ENCODE measurements at regions not wholly inside any gene's neighbourhood (a gene's known extent, or its start where the extent isn't known, plus 50 kb on each side); places are given as distances from the start of the nearest gene placed in this dataset.

DNA sequence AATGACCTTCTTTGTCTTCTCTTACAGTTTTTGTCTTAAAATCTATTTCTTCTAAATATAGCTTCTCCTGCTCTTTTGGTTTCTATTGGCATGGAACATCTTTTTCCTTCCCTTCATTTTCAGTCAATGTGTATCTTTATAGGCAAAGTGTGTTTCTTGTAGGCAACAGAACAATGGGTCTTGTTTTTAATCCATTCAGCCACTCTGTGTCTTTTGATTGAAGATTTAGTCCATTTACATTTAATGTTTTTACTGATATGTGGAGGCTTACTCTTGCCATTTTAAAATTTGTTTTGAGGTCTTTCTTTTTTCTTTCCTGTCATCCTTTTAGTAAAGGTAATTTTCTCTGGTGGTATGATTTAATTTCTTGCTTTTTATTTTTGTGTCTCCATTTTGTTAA lies 271.2 kb upstream of the ZP4 start:
- no peaks in the 10 kb centered on the region for H3K27me3 ChIP-seq
- H3K4me1 ChIP-seq, result no peaks in the 10 kb centered on the region
- no peak for TF ChIP-seq POLR2A (IDR thresholded peaks at IDR 0.05)
- TF ChIP-seq CTCF (IDR thresholded peaks at IDR 0.05), result no peak
- intact Hi-C loops (cut with DNase I), result no loop called here
- H3K4me3 ChIP-seq (replicated peaks in 1 of 3), result no peak overlapping the region
- no peak overlapping the region for H3K27ac ChIP-seq
- no peaks in the 10 kb centered on the region for H3K36me3 ChIP-seq
- H3K9me3 ChIP-seq, result no peaks in the 10 kb centered on the region
- no peak for DNase-seq

- no peak for TF ChIP-seq POLR2A (IDR thresholded peaks at IDR 0.05)
- no peak for TF ChIP-seq CTCF (IDR thresholded peaks at IDR 0.05)
- no peak overlapping the region for H3K4me3 ChIP-seq (replicated peaks in 1 of 3)
- intact Hi-C loops (cut with DNase I), result no loop called here
- H3K9me3 ChIP-seq, result no peaks in the 10 kb centered on the region
- WGBS, 2 donors, result 68 to 69% methylated on average over 3 of the region's 3 CpGs
- DNase-seq, result no peak
- no peaks in the 10 kb centered on the region for H3K27me3 ChIP-seq
- no peaks in the 10 kb centered on the region for H3K4me1 ChIP-seq
- no peaks in the 10 kb centered on the region for H3K36me3 ChIP-seq
- no peak overlapping the region for H3K27ac ChIP-seq
Measured at GRCh38 chr1:238153939-238154338, 263.2 kb upstream of the ZP4 start.

GRCh38 chr1:238153253-238153652 lies 262.5 kb upstream of the ZP4 start:
- no peak for DNase-seq
- no peak for TF ChIP-seq CTCF (IDR thresholded peaks at IDR 0.05)
- no peak for TF ChIP-seq POLR2A (IDR thresholded peaks at IDR 0.05)
- Histone ChIP-seq H3K4me3 (replicated peaks in 1 of 3) (no peak overlapping the region), H3K27me3 (no peaks in the 10 kb centered on the region), H3K4me1 (no peaks in the 10 kb centered on the region), H3K27ac (no peak overlapping the region), H3K36me3 (no peaks in the 10 kb centered on the region), H3K9me3 (no peaks in the 10 kb centered on the region)
- intact Hi-C loops (cut with DNase I), result no loop called here
- 85 to 92% methylated on average over 2 of the region's 2 CpGs for WGBS, 2 donors

- H3K36me3 ChIP-seq, result no peaks in the 10 kb centered on the region
- H3K9me3 ChIP-seq, result no peaks in the 10 kb centered on the region
- H3K27me3 ChIP-seq, result no peaks in the 10 kb centered on the region
- 75 to 81% methylated on average over 2 of the region's 2 CpGs for WGBS, 2 donors
- intact Hi-C loops (cut with DNase I), result no loop called here
- H3K27ac ChIP-seq, result no peak overlapping the region
- no peak for DNase-seq
- no peaks in the 10 kb centered on the region for H3K4me1 ChIP-seq
- TF ChIP-seq CTCF (IDR thresholded peaks at IDR 0.05), result no peak
- no peak for TF ChIP-seq POLR2A (IDR thresholded peaks at IDR 0.05)
- H3K4me3 ChIP-seq (replicated peaks in 1 of 3), result no peak overlapping the region
Measured at GRCh38 chr1:238152119-238152518, 261.4 kb upstream of the ZP4 start.

DNA sequence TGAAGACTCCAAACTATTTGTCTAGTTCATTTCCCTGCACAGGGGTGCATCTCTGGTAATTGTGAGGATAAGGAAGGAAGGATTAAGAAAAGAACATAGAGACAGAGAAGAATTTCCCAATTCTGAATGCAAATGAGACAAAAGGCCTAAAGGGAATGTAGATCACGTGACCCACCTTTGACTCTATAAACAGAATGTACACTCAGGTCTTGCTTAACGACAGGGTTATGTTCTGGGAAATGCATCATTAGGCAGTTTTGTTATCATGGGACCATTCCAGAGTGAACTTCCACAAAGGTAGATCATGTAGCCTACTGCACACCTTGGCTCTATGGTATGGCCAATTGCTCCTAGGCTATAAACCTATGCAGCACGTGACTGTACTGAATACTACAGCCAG lies 252.3 kb upstream of the ZP4 start:
- TF ChIP-seq CTCF (IDR thresholded peaks at IDR 0.05) (no peak), POLR2A (IDR thresholded peaks at IDR 0.05) (no peak)
- Histone ChIP-seq H3K9me3 (no peaks in the 10 kb centered on the region), H3K27me3 (no peaks in the 10 kb centered on the region), H3K4me1 (no peaks in the 10 kb centered on the region), H3K27ac (no peak overlapping the region), H3K4me3 (replicated peaks in 1 of 3) (no peak overlapping the region), H3K36me3 (no peaks in the 10 kb centered on the region)
- DNase-seq, result no peak
- WGBS, 2 donors, result 61 to 62% methylated on average over 3 of the region's 3 CpGs
- intact Hi-C loops (cut with DNase I), result no loop called here
